Loucy (cell line): ENCODE measurements at regions not wholly inside any gene's neighbourhood (a gene's known extent, or its start where the extent isn't known, plus 50 kb on each side); places are given as distances from the start of the nearest gene placed in this dataset.

ENCODE experiments used
- H2AFZ ChIP-seq: fragments of 200-600 bp; sonication (generic); 2 replicates; pipeline ENCODE4 v1.6.0; 2016; ENCODE audit warnings: antibody characterized with exemption, mild to moderate bottlenecking, low read length, moderate library complexity
- H3F3A ChIP-seq: fragments of 200-600 bp; 2 replicates; pipeline ENCODE4 v1.6.0; 2016; ENCODE audit warnings: antibody characterized with exemption, low read depth, mild to moderate bottlenecking
- H3K27me3 ChIP-seq: fragments of 200-600 bp; sonication (generic); 2 replicates; pipeline ENCODE4 v1.6.1; 2014; ENCODE audit warnings: low read length, mild to moderate bottlenecking; ENCODE audit not compliant: insufficient read depth, poor library complexity, severe bottlenecking
- H3K36me3 ChIP-seq: fragments of 200-600 bp; sonication (generic); 2 replicates; pipeline ENCODE4 v1.6.1; 2016; ENCODE audit warnings: low read length; ENCODE audit not compliant: insufficient read depth
- H3K4me1 ChIP-seq: fragments of 200-600 bp; sonication (generic); 2 replicates; pipeline ENCODE4 v1.5.1; 2014; ENCODE audit warnings: low read length, mild to moderate bottlenecking; ENCODE audit not compliant: insufficient read depth, poor library complexity, severe bottlenecking
- H3K4me2 ChIP-seq: fragments of 200-600 bp; sonication (generic); 2 replicates; pipeline ENCODE4 v1.6.0; 2014; ENCODE audit warnings: antibody characterized with exemption, low read length, low read depth, mild to moderate bottlenecking; ENCODE audit not compliant: poor library complexity, severe bottlenecking
- H3K4me3 ChIP-seq: fragments of 200-600 bp; sonication (generic); 2 replicates; pipeline ENCODE4 v1.5.1; 2014; ENCODE audit warnings: low read length, mild to moderate bottlenecking, mixed read lengths; ENCODE audit not compliant: poor library complexity, severe bottlenecking
- H3K79me2 ChIP-seq: fragments of 200-600 bp; sonication (generic); 2 replicates; pipeline ENCODE4 v1.6.1; 2014; ENCODE audit warnings: low read length; ENCODE audit not compliant: insufficient read depth
- H3K9ac ChIP-seq: fragments of 200-600 bp; sonication (generic); 2 replicates; pipeline ENCODE4 v1.6.0; 2014; ENCODE audit warnings: mild to moderate bottlenecking, low read depth, low read length, moderate library complexity; ENCODE audit not compliant: poor library complexity, severe bottlenecking
- H3K9me2 ChIP-seq: fragments of 200-600 bp; sonication (generic); replicated peaks from 2 replicates; pipeline ENCODE4 v1.6.1; 2016; ENCODE audit warnings: low read depth, low read length, mixed read lengths
- H3K9me3 ChIP-seq: fragments of 200-600 bp; sonication (generic); 2 replicates; pipeline ENCODE4 v1.6.1; 2014; ENCODE audit warnings: mild to moderate bottlenecking, antibody characterized with exemption, low read length, low read depth; ENCODE audit not compliant: insufficient read depth
- H4K20me1 ChIP-seq: fragments of 200-600 bp; sonication (generic); 2 replicates; pipeline ENCODE4 v1.6.0; 2014; ENCODE audit warnings: antibody characterized with exemption, low read length, mild to moderate bottlenecking; ENCODE audit not compliant: insufficient read depth, poor library complexity, severe bottlenecking
- CTCF ChIP-seq: fragments of 200-600 bp; sonication (generic); conservative IDR thresholded peaks from 2 replicates; pipeline ENCODE4 v1.5.1; 2014; ENCODE audit warnings: mild to moderate bottlenecking, antibody characterized with exemption, low read length
- EZH2phosphoT487 ChIP-seq: fragments of 200-600 bp; IDR thresholded peaks from 2 replicates; pipeline ENCODE4 v1.6.1; 2018; ENCODE audit warnings: antibody characterized with exemption, mild to moderate bottlenecking, moderate library complexity, borderline replicate concordance

- no peak overlapping the region for H3K9ac ChIP-seq
- no peak overlapping the region for H2AFZ ChIP-seq
- no peaks in the 10 kb centered on the region for H4K20me1 ChIP-seq
- no peaks in the 10 kb centered on the region for H3K4me1 ChIP-seq
- no peaks in the 10 kb centered on the region for H3K27me3 ChIP-seq
- no peaks in the 10 kb centered on the region for H3K9me3 ChIP-seq
- TF ChIP-seq EZH2phosphoT487: no peak
- no peaks in the 10 kb centered on the region for H3K36me3 ChIP-seq
- H3K9me2 ChIP-seq: no peaks in the 10 kb centered on the region
- H3K79me2 ChIP-seq: no peaks in the 10 kb centered on the region
- H3K4me3 ChIP-seq: no peak overlapping the region
- no peaks in the 10 kb centered on the region for H3F3A ChIP-seq
- no peak overlapping the region for H3K4me2 ChIP-seq
Measured at GRCh38 chr5:18970000-18970399, 1018.0 kb downstream of the CDH18 start.

GRCh38 chr5:18972177-18972576 is 1015.8 kb downstream of the CDH18 start:
- H2AFZ ChIP-seq: no peak overlapping the region
- TF ChIP-seq CTCF (no peak), EZH2phosphoT487 (no peak)
- H3K4me3 ChIP-seq: no peak overlapping the region
- H4K20me1 ChIP-seq: no peaks in the 10 kb centered on the region
- no peak overlapping the region for H3K9ac ChIP-seq
- H3F3A ChIP-seq: no peaks in the 10 kb centered on the region
- no peaks in the 10 kb centered on the region for H3K4me1 ChIP-seq
- no peak overlapping the region for H3K4me2 ChIP-seq
- H3K27me3 ChIP-seq: no peaks in the 10 kb centered on the region
- no peaks in the 10 kb centered on the region for H3K79me2 ChIP-seq
- no peaks in the 10 kb centered on the region for H3K9me2 ChIP-seq
- H3K36me3 ChIP-seq: no peaks in the 10 kb centered on the region
- no peaks in the 10 kb centered on the region for H3K9me3 ChIP-seq

- no peaks in the 10 kb centered on the region for H3K9me2 ChIP-seq
- no peaks in the 10 kb centered on the region for H4K20me1 ChIP-seq
- no peak overlapping the region for H3K9ac ChIP-seq
- H3K27me3 ChIP-seq: no peaks in the 10 kb centered on the region
- no peaks in the 10 kb centered on the region for H3K9me3 ChIP-seq
- H3K4me1 ChIP-seq: no peaks in the 10 kb centered on the region
- no peak overlapping the region for H3K4me2 ChIP-seq
- no peaks in the 10 kb centered on the region for H3K79me2 ChIP-seq
- H3F3A ChIP-seq: no peaks in the 10 kb centered on the region
- H2AFZ ChIP-seq: no peak overlapping the region
- no peak overlapping the region for H3K4me3 ChIP-seq
- no peak for TF ChIP-seq EZH2phosphoT487
- no peak for TF ChIP-seq CTCF
- H3K36me3 ChIP-seq: no peaks in the 10 kb centered on the region
Measured at GRCh38 chr5:18975624-18976023, 1012.4 kb downstream of the CDH18 start.

- Histone ChIP-seq H3K4me3 (no peak overlapping the region), H4K20me1 (no peaks in the 10 kb centered on the region), H3K9ac (no peak overlapping the region), H3K79me2 (no peaks in the 10 kb centered on the region), H2AFZ (no peak overlapping the region), H3F3A (no peaks in the 10 kb centered on the region), H3K9me3 (no peaks in the 10 kb centered on the region), H3K36me3 (no peaks in the 10 kb centered on the region), H3K9me2 (no peaks in the 10 kb centered on the region), H3K4me2 (no peak overlapping the region), H3K27me3 (no peaks in the 10 kb centered on the region), H3K4me1 (no peaks in the 10 kb centered on the region)
- TF ChIP-seq CTCF (no peak), EZH2phosphoT487 (no peak)
Measured at GRCh38 chr5:18977880-18978279, 1010.1 kb downstream of the CDH18 start.
